AG08396 (cell line): ENCODE measurements at regions not wholly inside any gene's neighbourhood (a gene's known extent, or its start where the extent isn't known, plus 50 kb on each side); places are given as distances from the start of the nearest gene placed in this dataset.
"Not testable (repeated sequence)": the region's sequence is repeated elsewhere in the genome, so short reads cannot be mapped to it uniquely, and the experiment has no call there.

ENCODE experiments used
- DNase-seq: peaks from one replicate; pipeline ENCODE4 v3.0.0; 2012; ENCODE audit warnings: low spot score, mixed read lengths

DNA sequence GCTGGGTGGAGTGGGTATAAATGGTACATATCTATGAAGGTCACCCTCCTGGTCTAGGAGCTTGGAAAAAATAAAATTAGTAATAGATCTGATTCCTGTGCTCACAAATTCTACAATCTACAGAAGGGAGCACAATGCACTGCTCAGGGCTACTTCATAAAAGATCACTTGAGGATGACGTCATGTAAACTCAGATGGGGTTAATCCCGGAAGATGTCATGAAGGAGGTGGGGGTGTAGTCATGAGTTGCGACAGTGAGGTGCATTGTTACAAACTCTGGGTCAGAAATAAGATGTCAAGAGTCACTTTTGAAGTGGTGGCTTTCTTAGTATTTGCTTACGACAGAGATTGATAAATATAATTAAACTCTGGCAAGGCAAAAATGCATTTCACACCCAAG, 68.2 kb downstream of the LHX9 start:
- no peak for DNase-seq

DNA sequence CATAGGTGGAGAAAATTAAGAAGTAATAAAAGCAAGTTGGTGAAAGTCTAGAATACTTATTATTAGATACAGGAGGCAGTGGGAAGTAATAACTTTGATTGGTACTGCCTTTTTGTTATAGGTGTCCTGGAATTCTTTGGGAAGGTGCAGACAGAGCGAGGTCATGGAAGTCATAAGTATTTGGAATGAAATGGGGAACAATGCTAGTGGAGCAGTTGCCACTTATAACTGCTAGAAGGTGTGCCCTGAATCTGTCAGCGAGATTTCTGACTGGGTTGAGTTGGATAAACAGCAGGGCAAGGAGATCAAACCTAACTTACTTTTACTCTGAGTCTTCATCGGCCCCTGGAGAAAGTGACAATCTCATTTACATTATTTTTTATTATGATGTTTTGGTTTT, 69.6 kb downstream of the LHX9 start:
- no peak for DNase-seq

DNA sequence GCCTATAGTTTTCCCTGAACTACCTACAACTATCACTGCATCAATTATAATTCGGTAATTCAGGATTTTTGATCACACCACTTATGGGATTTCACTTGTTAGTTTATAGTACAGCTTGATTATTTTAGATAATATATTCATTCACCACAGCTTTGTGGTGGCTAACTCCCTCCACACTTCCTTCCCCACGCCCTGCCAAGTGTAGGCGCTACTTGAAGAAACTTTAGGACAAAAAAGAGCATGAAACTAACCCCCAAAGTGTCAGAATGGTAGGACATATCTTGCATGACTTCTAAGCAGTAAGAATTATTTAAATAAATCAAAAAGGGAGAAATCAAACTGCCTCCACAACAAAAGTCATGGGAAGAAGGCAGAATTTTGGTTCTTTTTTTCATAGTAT, 70.1 kb downstream of the LHX9 start:
- DNase-seq: no peak

DNA sequence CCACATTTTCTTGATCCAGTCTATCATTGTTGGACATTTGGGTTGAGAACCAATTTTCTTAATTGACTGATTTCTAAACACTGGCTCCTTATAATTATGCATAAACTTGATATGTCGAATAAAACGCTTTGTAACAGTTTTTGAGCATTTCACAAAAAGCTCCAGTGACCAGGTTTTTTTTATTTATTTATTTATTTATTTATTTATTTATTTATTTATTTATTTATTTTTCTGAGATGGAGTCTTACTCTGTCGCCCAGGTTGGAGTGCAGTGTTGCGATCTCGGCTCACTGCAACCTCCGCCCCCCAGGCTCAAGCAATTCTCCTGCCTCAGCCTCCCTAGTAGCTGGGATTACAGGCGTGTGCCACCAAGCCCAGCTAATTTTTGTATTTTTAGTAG, 71.4 kb downstream of the LHX9 start:
- DNase-seq: not testable (repeated sequence)

DNA sequence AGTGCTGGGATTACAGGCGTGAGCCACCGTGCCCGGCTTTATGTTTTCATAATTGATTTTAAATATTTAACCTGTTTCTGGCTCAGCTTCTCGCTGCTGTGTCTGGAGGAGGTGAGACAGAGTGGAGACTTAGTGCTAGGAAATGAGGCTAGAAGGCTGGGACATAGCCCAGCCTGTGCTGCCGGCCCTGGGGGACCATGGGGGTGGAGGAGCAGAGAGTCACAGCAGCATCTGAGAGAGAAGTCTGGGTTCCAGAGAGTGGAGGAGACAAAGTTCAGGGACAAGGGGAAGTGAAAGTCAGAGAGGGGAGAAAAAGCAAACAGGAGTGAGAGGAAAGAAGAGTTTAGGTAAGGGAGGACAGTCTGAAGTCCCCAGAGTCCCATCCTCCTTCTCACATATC, 71.9 kb downstream of the LHX9 start:
- no peak for DNase-seq

DNA sequence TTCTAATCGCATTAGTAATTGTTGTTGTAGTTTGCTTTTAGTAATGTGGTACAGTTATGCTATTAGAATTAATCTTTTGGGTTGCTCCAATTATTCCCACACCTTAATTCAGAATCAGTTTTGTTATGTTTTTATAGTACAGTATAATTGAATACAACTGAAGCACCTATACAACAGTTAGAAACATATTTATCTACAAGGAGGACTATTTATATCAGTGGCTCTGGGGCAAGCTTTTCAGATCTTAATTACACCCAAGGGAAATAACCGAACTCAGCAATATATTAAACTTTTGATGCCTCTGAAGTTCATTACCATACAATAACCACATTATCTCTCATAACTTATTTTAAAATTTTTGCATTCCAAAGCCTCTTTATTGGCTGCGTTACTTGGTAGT, 74.4 kb downstream of the LHX9 start:
- DNase-seq: no peak

DNA sequence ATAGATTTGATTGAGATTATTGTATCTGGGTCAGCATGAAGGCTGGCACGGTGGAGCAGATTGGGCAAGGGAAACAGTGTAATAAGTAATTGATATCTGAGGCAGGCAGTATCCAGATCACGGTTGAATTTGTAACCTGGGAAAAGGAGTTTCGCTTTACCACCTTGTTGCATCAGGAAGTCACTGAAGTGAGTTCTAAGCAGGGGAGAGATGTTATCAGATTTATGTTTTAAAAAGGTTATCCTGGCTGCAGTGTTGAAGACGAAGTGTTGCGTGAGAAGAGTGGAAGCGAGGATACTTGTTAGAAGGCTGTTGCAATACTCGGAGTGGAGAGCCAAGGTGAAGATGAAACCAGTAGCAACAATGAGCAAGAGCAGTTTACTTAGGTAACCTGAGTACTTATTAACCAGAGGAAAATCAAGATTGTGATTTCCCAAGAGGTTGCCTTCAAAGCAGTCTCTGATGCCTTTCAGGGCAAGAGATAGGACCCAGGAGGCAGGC, 77.8 kb downstream of the LHX9 start:
- DNase-seq: no peak

DNA sequence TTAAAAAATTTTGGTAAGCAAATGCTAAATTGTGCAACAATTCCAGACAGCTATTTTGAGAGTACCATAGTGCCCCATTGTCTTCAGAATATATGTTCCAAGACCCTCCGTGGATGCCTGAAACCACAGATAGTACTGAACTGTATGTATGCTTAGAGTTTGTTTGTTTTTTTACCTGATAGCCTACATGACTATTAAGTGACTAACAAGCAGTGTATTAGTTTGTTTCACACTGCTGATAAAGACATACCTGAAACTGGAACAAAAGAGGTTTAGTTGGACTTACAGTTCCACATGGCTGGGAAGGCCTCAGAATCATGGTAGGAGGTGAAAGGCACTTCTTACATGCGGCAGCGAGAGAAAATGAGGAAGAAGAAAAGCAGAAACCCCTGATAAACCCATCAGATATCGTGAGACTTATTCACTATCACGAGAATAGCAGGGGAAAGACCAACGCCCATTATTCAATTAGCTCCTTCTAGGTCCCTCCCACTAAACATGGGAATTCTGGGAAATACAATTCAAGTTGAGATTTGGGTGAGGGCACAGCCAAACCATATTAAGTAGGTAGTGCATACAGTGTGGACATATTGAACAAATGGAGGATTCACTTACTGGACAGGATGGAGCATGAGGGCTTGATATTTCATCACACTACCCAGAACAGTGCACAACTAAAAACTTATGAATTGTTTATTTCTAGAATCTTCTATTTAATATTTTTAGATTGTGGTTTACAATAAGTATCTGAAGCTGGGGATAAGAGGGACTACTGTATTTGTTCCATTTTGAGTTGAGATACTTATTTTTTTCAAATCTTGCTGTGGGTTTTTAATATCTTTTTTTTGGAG, 78.5 kb downstream of the LHX9 start:
- no peak for DNase-seq

DNA sequence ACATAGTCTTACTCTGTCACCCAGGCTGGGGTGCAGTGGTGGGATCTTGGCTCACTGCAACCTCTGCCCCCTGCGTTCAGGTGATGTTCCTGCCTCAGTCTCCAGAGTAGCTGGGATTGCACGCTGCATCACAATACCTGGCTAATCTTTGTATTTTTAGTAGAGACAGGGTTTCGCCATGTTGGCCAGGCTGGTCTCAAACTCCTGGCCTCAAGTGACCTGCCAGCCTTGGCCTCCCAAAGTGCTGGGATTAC, 79.0 kb downstream of the LHX9 start:
- DNase-seq: not testable (repeated sequence)

DNA sequence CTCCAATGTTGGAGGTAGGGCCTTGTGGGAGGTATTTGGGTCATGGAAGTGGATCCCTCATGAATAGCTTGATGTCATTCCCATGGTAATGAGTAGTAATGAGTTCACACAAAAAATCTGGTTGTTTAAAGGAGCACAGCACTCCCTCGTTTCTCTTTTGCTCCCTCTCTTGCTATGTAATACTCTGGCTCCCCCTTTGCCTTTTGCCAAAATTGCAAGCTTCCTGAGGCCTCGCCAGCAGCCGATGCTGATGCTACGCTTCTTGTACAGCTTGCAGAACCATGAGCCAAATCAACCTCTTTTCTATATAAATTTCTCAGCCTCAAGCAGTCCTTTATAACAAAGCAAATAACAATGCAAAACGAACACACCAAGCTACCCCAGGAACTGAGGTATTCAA, 80.9 kb downstream of the LHX9 start:
- no peak for DNase-seq

DNA sequence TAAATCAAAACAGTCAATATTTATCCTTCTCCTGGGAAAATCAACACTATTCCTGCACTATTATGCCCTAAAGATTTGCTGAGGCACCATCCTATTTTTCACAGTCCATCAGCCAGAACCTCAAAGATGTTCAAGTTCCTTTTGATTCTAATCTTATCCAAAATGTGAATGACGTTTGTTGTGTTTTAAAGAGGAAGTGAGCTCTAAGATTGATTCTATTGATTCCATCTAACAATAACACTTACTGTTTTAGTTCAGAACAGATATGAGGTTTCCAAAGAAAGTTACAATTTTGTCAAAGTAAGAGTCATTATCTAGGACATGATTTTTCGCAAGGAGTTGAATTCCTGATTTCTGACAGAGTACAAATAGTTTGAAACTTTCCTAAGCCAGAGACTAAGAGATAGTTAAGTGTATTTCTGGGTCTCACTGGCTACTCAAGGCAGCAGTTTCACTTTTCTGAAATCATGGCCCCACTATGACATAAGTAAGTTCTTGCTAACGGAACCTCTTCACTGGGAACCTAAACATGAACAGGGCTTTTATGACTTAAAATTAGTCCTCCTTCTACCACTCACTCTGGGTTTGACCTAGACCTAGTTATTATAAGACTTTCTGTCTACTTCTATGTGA, 84.7 kb downstream of the LHX9 start:
- DNase-seq: no peak

DNA sequence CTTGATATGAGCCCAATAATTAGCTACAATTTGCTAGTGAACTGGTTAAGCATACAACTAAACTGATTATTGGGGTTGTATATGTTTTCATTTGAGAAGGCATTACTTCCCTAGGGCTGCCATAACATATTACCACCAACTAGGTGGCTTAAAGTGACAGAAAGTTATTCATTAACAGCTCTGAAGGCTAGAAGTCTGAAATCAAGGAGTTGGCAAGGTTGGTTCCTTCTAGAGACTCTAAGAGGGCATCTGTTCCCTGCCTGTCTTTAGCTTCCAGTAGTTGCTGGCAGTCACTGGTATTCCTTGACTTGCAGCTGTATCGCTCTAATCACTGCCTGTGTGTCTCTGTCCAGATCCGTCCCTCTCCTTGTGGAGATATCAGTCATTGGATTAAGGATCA, 86.3 kb downstream of the LHX9 start:
- no peak for DNase-seq

DNA sequence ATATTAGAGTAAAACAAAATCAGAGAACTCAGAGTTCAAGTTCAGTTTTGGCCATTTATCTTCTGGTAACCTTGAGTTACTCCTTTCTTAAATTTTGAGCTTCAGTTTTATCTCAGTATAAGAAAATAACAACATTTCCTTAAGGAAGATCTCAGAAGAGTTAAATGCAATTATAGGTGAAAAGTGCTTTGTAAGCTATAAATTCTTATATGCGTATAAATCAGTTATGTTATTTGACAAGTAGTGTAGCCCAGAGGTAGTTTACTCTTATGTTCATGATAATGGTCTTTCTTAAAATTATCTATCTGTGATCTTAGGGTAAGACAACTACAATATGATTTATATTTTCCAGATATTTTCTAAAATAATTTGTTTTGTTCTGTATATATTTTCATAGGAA, 89.8 kb downstream of the LHX9 start:
- DNase-seq: no peak

DNA sequence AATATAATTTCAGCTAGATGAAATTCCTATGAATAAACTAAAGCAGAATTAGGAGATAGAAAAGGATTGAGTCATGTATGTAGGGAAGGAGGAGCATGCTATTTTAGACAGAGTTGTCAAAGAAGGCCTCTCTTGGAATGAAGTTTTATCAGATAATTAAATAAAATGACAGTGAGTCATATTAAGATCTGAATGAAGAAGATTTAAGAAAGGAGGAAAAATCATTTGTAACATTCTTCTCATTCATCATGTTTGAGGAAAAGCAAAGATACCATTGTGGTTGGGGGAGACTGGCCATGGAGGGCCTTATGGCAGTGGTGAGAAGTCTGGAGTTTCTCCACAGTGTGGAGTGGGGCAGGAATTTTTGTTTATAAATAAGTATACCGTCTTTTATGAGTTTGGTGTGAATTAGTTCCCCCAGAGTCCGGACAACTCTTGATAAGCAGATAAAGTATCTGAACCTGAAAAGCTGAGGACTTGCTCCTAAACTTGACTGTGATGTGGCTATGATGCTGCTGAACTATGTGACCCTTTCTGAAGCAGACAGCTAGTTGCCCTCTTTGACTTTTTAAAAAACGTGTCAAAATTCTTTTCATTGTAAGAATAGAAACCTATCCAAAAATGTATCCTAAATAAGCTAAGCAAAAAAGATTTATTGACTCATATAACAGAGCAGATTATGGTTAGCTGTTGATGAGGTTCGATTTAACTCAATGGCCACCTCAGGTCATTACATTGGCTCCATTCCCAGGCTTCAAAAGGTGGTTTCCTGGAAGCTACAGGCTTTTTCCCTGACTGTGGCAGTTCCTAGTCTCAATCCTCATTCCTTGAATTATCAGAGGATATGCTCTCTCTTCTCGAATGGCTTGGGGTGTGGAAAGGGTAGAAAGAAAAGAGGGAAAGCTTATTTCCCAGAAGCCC, 90.8 kb downstream of the LHX9 start:
- no peak for DNase-seq

DNA sequence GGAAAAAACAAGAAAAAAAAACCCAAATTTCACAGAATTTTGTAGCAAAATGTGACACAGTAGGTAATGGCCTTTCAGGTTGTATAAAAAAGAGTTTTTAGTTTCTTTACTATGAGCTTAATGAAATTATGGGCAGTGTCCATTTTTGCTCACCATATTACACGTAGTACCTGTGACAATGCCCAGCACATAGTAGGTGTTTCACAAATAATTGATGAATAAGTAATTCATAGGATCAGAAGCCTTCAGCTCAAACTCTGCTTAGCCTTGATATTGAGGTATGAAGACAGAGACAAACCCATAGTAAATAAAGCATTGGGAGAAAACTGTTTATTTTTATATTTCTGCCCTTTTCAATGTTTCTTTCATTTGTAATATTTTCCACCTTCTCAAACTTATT, 97.2 kb downstream of the LHX9 start:
- DNase-seq: no peak

DNA sequence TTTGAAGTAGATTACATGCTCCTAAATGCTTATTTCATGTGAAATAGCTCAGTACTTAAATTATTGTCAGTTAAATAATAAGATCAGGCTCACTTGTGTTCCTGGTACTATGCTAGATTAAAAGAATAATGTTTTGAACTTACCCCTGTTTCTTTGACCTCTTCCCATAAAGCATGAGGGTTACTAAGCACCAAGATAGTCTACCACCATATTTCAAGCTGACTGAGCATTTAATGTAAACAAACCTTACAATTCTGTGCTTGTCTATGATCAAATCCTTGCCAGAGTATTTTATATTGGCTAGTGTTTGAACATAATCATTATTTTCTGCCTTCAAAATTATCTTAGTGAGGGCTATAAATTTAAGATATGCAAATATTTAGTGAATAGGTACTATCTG, 98.1 kb downstream of the LHX9 start:
- DNase-seq: no peak

DNA sequence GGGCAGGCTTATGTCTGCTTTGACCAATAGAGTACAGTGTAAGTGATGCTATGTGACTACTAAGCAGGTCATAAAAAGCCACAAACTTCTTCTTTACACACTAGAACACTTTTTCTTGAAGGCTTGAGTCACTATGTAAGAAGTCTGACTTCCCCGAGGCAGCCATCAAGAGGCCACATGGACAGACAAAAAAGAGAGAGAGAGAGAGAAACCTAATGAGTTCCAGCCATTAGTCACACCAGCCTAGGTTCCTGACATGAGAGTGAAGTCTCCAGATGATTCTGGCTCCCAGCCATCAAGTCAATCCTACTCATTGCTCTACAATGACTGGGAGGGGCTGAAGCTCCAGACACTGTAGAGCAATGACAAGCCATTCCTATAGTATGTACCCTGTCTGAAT, 101.4 kb downstream of the LHX9 start:
- peak; percentile 25 for DNase-seq

DNA sequence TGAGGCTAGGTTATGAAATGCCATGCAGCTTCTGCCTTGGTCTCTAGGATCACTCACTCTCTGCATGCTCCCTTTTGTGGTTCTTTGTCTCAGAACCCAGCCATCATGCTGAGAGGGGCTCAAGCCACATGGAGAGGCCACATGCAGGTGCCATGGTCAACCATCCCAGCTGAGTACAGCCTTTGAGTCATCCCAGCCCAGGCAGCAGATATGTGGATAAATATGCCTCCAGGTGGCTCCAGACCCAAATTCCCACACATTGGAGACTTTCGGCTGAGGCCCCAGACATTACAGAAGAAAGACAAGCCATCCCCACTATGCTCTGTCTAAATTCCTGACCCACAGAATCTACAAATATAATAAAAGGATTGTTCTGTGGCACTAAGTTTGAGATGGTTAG, 102.0 kb downstream of the LHX9 start:
- no peak for DNase-seq

DNA sequence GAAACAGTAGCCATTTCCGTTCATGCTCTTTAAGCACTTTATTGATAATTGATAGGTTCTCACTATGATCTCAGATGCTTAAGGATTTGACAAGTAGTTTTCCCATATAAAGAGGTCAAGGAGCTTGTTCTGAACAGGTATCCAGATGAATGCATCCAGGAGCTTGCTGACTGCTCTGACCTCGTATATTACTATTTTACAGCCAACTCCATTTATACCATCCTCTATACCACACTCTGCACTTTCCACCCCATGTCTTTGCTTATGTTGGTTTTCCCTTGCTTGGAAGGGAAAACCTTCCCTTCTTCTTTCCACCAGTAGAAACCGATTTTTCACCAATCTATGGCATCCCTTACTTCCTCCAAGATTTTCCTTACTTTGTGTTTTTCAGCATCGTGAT, 107.2 kb downstream of the LHX9 start:
- DNase-seq: no peak

DNA sequence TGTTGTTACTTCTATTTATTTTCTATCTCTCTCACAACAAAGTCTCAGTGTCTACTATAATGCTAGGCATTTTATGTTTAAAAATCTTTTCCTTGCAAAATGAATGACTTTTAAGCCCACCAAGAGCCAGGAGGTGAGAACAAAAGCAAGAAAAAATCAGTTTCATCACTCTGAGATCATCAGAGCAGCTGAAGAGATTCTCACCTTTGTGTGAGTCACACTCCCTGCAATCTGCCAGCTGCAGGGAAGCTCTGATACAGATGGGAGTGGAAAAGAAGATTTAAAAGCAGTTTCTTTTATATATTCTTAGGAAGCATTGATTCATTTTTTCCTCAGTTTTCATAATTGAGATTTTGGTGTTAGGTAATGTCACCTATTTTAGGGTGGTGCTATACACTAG, 107.6 kb downstream of the LHX9 start:
- no peak for DNase-seq

DNA sequence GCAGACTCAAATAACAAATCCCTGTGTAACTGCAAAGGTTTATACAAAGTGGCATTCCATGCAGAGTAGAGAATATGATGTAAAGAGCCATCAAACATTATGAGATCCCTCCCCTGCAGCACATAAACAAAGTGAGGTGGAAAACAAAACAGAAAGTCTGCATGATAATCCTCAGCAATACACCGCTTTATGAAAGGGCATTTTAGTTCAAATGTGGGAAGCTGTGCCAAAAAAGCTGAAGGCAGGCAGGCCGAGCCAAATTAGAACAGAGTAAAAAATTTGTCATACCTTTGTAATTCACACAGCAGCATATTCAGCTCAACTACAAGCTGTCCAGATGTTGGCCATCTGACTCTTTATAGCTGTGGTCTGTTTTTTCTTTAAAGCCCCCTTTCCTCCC, 113.5 kb downstream of the LHX9 start:
- DNase-seq: no peak

DNA sequence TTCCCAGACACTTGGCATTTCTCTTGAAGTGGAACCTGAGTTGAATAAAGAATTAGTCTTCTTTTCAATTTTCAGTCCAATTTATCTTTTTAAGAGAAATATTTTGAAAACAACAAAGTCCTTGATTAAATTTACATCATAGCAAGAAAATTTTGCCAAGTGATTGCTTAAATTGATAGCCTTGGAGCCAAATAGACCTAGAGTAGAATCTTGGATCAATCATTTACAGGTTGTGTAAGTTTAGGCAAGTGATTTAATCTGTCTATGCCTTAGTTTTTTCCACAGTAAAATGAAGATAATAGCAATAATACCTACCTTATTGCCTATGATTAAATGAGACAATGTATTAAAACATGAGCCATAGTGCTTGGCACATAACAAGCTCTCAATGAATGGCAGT, 113.9 kb downstream of the LHX9 start:
- no peak for DNase-seq

DNA sequence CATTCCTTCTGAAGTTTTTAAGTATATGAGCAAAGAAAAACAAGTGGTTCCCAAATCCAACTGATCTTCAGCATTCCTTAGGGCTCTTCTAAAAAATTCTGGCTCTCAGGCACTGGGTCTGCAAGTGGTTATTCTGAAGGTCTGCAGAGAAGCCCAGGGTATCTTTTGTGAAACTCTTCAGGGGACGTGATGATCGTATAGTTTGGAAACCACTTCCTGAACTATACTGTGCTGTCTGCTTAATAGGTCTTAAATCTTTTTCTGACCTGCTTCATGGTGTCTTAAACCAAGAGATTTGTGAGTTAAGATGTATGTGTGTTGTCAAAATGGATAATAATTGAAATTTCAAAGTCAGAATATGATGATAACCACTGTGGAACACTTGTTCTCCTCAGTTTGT, 115.5 kb downstream of the LHX9 start:
- DNase-seq: no peak
